ENCODE measurements at regions not wholly inside any gene's neighbourhood (a gene's known extent, or its start where the extent isn't known, plus 50 kb on each side); places are given as distances from the start of the nearest gene placed in this dataset.

GRCh38 chr2:163802284-163802683 lies 66.5 kb upstream of the FIGN start:
- DNase-seq: no peak

- no peak for DNase-seq
Observed at GRCh38 chr2:163801486-163801885, 65.7 kb upstream of the FIGN start.

GRCh38 chr2:163800951-163801381 lies 65.2 kb upstream of the FIGN start:
- DNase-seq: no peak

- DNase-seq: no peak
Observed at GRCh38 chr2:163799807-163800206, 64.0 kb upstream of the FIGN start.

- DNase-seq: no peak
Observed at GRCh38 chr2:163794635-163795034, 58.8 kb upstream of the FIGN start.

Data from COR-L47 (cell line).